Raji (cell line): ENCODE measurements at regions not wholly inside any gene's neighbourhood (a gene's known extent, or its start where the extent isn't known, plus 50 kb on each side); places are given as distances from the start of the nearest gene placed in this dataset.

Source experiments
- POLR2A ChIP-seq: IDR thresholded peaks from 2 replicates; pipeline ENCODE4 v1.6.1; 2011; ENCODE audit warnings: low read depth, low read length, control low read depth; ENCODE audit not compliant: insufficient read depth

GRCh38 chr3:182364723-182365650, 428.3 kb upstream of the ATP11B start:
- no peak for TF ChIP-seq POLR2A

GRCh38 chr3:182366746-182367145, 426.6 kb upstream of the ATP11B start:
- TF ChIP-seq POLR2A = no peak

DNA sequence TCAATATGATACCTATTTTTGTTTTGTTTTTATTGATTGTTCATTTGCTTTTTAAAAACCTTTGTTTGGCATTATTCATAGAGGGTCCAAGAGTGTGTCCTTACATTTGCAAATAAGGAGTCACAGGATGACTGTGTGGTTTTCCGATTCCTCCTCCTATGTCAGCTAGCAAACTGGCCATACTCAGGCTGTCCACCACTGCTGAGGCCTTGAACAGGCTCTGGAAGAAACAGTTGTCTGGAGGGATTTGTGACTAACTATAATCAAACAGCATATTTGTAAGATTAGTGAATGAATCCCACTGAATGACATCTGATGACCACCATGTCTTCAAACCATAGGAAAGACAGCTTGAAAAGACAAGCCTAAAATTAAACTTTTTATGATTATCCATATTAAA, 423.4 kb upstream of the ATP11B start:
- no peak for TF ChIP-seq POLR2A

GRCh38 chr3:182370949-182371348, 422.4 kb upstream of the ATP11B start:
- TF ChIP-seq POLR2A = no peak

- TF ChIP-seq POLR2A = no peak
Observed at GRCh38 chr3:182375916-182376315, 417.4 kb upstream of the ATP11B start.

DNA sequence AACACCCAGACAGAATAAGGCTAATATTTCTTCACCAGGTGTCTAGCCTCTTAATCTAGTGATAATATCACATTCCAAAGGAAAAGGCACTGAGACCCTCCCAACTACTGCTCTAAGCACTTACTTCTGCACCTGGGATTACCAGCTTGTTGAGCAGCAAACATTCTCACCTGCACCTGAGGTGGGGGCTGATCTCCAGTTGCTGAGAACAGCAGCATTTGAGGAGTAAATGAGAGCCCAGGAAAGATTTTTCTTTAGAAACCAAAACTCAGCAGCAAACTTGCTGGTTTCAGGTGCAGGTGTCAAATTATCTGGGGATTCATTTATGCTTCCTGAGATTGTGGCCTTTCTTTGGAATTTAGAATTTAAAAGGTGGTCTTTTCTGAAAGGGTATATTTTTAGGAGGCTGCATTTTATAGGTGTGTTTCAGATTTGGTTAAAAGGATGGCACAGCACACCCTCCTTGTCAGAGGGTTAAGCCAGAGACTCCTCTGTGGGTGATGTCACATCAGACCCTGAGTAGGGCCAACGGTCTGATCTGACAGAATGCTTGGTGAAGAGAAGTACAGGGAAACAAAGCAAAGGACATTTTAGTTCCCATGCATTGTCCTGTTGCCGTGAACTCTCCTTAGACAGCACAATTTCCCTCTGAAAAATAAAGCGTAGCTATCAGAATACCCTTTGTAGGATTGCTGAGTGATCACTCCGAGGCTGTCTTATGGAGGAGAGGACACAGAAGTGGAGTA, 411.0 kb upstream of the ATP11B start:
- TF ChIP-seq POLR2A = no peak

GRCh38 chr3:182384221-182384620, 409.1 kb upstream of the ATP11B start:
- TF ChIP-seq POLR2A = no peak

DNA sequence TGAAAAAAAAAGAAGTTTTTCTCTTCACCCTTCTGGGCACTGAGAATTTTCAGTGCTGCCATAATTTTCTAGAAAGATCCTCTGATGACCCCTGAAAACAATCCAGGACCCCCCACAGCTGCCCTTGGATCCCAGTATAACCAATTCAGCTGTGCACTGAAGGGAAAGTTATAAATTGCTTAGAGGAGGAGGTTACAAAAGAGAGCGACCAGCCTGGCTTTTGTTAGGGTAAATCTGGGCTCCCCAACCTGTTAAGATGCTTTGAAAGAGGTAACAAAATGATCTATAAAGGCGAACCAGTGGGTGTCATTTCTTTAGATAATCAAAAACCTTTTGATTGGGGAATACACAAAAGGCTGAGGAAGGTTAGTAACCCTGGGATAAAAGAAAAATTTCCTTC, 407.9 kb upstream of the ATP11B start:
- TF ChIP-seq POLR2A = no peak

- no peak for TF ChIP-seq POLR2A
Observed at GRCh38 chr3:182388506-182388905, 404.8 kb upstream of the ATP11B start.

DNA sequence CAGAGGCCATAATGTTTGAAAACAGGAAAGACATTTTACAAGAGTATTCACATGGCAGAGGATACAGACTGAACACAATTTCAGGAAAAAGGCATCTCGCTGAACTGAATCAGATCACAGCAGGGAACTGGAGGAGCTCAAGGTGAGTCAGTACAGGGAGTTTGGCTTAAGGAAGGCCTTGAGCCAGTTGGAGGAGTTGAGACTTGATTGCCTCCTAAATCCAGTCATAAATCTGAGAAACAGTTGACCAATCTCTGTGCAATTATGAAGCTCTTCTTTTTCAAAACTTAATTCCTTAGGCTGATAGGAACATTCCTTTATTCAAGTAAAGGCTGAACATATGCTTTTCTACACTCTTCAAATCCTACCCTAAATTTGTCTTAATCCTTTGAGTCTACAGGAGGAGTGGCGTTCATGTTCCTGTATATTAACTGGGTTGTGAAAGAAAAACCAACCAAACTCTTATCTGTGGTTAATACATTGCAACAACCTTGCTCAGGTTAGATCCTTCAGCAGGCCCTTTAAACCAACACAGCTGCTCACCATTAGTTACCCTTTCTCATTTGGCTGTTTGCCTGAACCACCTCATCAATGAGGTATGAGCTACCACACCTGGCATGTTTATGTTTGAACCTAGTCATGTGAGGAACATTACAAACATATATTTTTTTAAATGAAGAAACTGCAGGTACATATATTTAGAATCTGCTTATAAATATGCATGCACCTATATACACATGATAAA, 404.1 kb upstream of the ATP11B start:
- TF ChIP-seq POLR2A = no peak

DNA sequence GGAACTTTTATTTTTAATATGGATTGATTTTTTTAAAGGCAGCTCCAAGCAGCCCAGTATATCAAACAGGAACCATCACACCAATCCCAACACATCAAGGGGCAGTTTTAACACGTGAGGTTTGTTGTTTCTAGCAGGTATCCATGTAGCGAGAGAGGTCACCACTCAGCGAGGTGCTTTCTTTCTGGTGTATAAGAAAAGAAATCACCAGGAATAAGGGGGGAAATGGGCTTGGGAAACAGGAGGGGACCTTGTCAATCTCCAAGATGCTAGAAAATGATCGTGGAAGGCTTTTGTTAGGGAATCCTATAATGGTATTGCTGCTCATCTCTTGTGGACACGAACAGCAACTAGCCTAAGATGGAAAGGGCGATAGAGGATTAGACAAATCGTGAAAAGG, 402.9 kb upstream of the ATP11B start:
- TF ChIP-seq POLR2A = no peak

DNA sequence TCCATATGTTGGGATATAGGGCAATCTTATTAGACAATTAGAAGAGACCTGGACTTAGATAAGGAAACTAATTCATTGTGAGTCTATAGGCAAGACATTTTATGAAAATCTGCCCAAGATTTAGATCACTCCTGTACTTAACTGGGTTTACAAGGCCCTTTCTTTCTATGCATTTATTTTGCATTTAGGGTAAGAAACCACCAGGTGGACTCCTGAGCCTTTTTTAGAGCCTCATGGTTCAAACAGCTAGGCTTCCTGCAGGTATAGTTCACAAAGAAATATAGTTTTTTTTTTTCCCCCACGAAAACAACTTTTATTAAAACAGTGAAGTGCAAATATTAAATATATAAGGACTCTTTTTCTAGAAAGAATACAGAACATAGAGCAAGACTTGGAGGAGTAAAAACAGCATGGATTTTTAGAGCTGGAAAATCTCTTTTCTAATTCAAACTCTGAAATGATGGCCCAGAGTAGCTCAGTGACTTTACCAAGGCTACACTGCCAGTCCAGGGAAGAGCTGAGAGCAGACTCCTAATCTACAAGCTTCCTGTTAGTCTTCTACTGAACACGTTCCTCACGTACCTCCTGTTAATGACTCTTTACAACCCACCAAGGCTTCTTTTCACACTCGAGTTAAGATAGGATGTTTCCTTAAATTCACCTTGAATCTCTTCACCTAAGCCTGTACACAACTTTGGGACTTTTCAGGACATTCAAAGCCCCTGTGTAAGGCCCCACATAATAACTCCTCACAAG, 400.9 kb upstream of the ATP11B start:
- TF ChIP-seq POLR2A = no peak

GRCh38 chr3:182393151-182393550, 400.2 kb upstream of the ATP11B start:
- no peak for TF ChIP-seq POLR2A

GRCh38 chr3:182393830-182394367, 399.4 kb upstream of the ATP11B start:
- TF ChIP-seq POLR2A = no peak
